Sigmoid colon (tissue), 6 donors: ENCODE measurements at regions not wholly inside any gene's neighbourhood (a gene's known extent, or its start where the extent isn't known, plus 50 kb on each side); places are given as distances from the start of the nearest gene placed in this dataset.

Source experiments
- DNase-seq: peaks from one replicate; pipeline ENCODE4 v3.0.0-alpha.2; 2019
- H3K27ac ChIP-seq, 4 donors: fragments of 200-600 bp; sonication (generic); one replicate each; pipeline ENCODE4 v1.5.1; 2016 to 2019; ENCODE audit warnings: mild to moderate bottlenecking in 1 of 4
- H3K27me3 ChIP-seq, 3 donors: fragments of 200-600 bp; sonication (generic); one replicate each; pipeline ENCODE4 v1.5.1; 2019; ENCODE audit warnings: mild to moderate bottlenecking in 1 of 3
- H3K36me3 ChIP-seq, 4 donors: fragments of 200-600 bp; sonication (generic); one replicate each; pipeline ENCODE4 v1.5.1; 2016 to 2019
- H3K4me1 ChIP-seq, 4 donors: fragments of 200-600 bp; sonication (generic); one replicate each; pipeline ENCODE4 v1.5.1; 2017 to 2019
- H3K4me3 ChIP-seq, 4 donors: fragments of 200-600 bp; sonication (generic); one replicate each; pipeline ENCODE4 v1.5.1; 2017 to 2019; ENCODE audit warnings: mild to moderate bottlenecking in 2 of 4, moderate library complexity in 1 of 4
- H3K9me3 ChIP-seq, 4 donors: fragments of 200-600 bp in 3 of 4; sonication (generic) in 3 of 4; one replicate each; pipeline versions ENCODE4 v1.5.1 to v1.6.1; 2013 to 2019
- CTCF ChIP-seq, 4 experiments: fragments of 450-650 bp in 3 of 4; fragments of 200-600 bp in 1 of 4; IDR thresholded peaks; one replicate each; pipeline ENCODE4 v1.5.1; 2016 to 2019; ENCODE audit warnings: antibody characterized with exemption in 4 of 4, mild to moderate bottlenecking in 3 of 4, moderate library complexity in 2 of 4
- EP300 ChIP-seq, 4 donors: sonication (generic); formaldehyde crosslinking; IDR thresholded peaks; one replicate each; pipeline ENCODE4 v1.6.1; 2017; ENCODE audit warnings: antibody characterized with exemption in 4 of 4
- POLR2A ChIP-seq, 2 donors: fragments of 450-650 bp; IDR thresholded peaks; one replicate each; pipeline ENCODE4 v1.6.1; 2016; ENCODE audit warnings: antibody characterized with exemption in 2 of 2, mild to moderate bottlenecking in 2 of 2, moderate library complexity in 2 of 2
- POLR2AphosphoS5 ChIP-seq, 4 donors: sonication (generic); formaldehyde crosslinking; IDR thresholded peaks; one replicate each; pipeline ENCODE4 v1.6.1; 2017; ENCODE audit warnings: antibody characterized with exemption in 4 of 4
- WGBS, 2 donors: extraction: QIAGEN DNeasy Blood & Tissue Kit; methylation state at CpG; one replicate each; pipeline ENCODE4 v1.1.7; 2013; 5-methylcytosine and 5-hydroxymethylcytosine counted together
- intact Hi-C: fragments of 100-400 bp; cut with DNase I; formaldehyde crosslinking; loops from one replicate; pipeline ENCODE4 v1.15.1; 2023
- donor health status: healthy with polysubstance abuse.
- donor health status: healthy.

GRCh38 chr18:30514059-30514458 is 528.5 kb downstream of the DSC3 start:
- Histone ChIP-seq H3K36me3 (no peaks in the 10 kb centered on the region), H3K4me3 (no peak overlapping the region), H3K27me3 (no peaks in the 10 kb centered on the region), H3K4me1 (no peaks in the 10 kb centered on the region), H3K27ac (no peak overlapping the region), H3K9me3 (no peaks in the 10 kb centered on the region)
- no peak for TF ChIP-seq POLR2AphosphoS5 (IDR thresholded peaks at IDR 0.05)
- intact Hi-C loops: no loop called here
- no peak for DNase-seq
- WGBS, 2 donors: 16 to 37% methylated on average over 2 of the region's 2 CpGs

DNA sequence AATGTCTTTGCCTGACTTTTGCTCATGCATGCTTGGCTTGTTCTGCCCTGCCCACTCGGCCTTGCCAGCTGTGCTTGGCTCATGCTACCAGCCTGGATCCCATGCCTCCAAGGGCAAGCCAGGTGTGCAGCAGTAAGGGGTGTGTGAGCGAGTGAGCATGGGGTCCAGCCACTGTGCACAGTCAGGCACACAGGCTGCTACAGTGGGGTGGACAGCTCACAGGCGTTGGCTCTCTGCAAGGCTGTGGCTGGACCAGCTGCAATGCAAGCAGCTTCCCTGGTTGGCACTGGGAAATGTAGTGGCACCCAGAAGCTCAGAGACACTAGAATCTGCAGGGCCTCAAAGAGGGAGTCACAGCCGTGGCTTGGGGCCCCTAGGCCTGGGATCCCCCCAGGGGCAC is 529.7 kb downstream of the DSC3 start:
- H3K27me3 ChIP-seq: no peaks in the 10 kb centered on the region
- no peak overlapping the region for H3K4me3 ChIP-seq
- TF ChIP-seq POLR2A (IDR thresholded peaks at IDR 0.05) (no peak), EP300 (IDR thresholded peaks at IDR 0.05) (no peak), CTCF (IDR thresholded peaks at IDR 0.05) (no peak), POLR2AphosphoS5 (IDR thresholded peaks at IDR 0.05) (no peak)
- no peaks in the 10 kb centered on the region for H3K36me3 ChIP-seq
- H3K9me3 ChIP-seq: no peaks in the 10 kb centered on the region
- H3K27ac ChIP-seq: no peak overlapping the region
- no peaks in the 10 kb centered on the region for H3K4me1 ChIP-seq
- intact Hi-C loops: no loop called here
- WGBS, 2 donors: 60 to 70% methylated on average over 4 of the region's 4 CpGs
- DNase-seq: no peak

DNA sequence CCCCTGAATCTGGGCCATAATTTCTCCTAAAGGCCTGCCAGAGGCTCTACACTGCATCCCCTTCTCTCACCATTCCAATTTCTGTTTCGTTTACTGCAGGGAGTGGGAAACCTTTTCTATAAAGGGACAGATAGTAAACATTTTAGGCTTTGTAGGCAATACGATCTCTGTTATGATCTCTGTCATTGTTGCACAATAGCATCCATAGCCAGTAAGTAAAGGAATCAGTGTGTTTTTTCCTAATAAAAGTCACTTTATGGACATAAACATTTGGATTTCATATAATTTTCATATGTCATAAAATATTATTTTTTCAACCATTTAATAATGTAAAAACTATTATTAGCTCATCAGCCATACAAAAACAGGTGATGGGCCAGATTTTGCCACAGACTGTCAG is 531.7 kb downstream of the DSC3 start:
- intact Hi-C loops: no loop called here
- H3K4me3 ChIP-seq: no peak overlapping the region
- DNase-seq: no peak
- no peak overlapping the region for H3K27ac ChIP-seq
- no peaks in the 10 kb centered on the region for H3K9me3 ChIP-seq
- no peaks in the 10 kb centered on the region for H3K27me3 ChIP-seq
- no peaks in the 10 kb centered on the region for H3K4me1 ChIP-seq
- WGBS, 2 donors: 41 to 74% methylated on average over 2 of the region's 2 CpGs
- H3K36me3 ChIP-seq: no peaks in the 10 kb centered on the region
- TF ChIP-seq POLR2AphosphoS5 (IDR thresholded peaks at IDR 0.05): no peak
- TF ChIP-seq CTCF (IDR thresholded peaks at IDR 0.05): no peak
- no peak for TF ChIP-seq EP300 (IDR thresholded peaks at IDR 0.05)
- no peak for TF ChIP-seq POLR2A (IDR thresholded peaks at IDR 0.05)

- H3K4me1 ChIP-seq: no peaks in the 10 kb centered on the region
- DNase-seq: no peak
- 71 to 76% methylated on average over 3 of the region's 3 CpGs for WGBS, 2 donors
- H3K4me3 ChIP-seq: no peak overlapping the region
- no peaks in the 10 kb centered on the region for H3K9me3 ChIP-seq
- intact Hi-C loops: no loop called here
- TF ChIP-seq CTCF (IDR thresholded peaks at IDR 0.05) (no peak), POLR2A (IDR thresholded peaks at IDR 0.05) (no peak), EP300 (IDR thresholded peaks at IDR 0.05) (no peak), POLR2AphosphoS5 (IDR thresholded peaks at IDR 0.05) (no peak)
- no peaks in the 10 kb centered on the region for H3K27me3 ChIP-seq
- no peaks in the 10 kb centered on the region for H3K36me3 ChIP-seq
- H3K27ac ChIP-seq: no peak overlapping the region
Observed at GRCh38 chr18:30501594-30501993, 540.9 kb downstream of the DSC3 start.

GRCh38 chr18:30500240-30500945 is 542.1 kb downstream of the DSC3 start:
- no peaks in the 10 kb centered on the region for H3K36me3 ChIP-seq
- no peaks in the 10 kb centered on the region for H3K4me1 ChIP-seq
- DNase-seq: no peak
- H3K4me3 ChIP-seq: no peak overlapping the region
- no peaks in the 10 kb centered on the region for H3K9me3 ChIP-seq
- 84 to 89% methylated on average over 4 of the region's 4 CpGs for WGBS, 2 donors
- no peak overlapping the region for H3K27ac ChIP-seq
- intact Hi-C loops: no loop called here
- H3K27me3 ChIP-seq: no peaks in the 10 kb centered on the region
- TF ChIP-seq POLR2AphosphoS5 (IDR thresholded peaks at IDR 0.05): no peak
- TF ChIP-seq POLR2A (IDR thresholded peaks at IDR 0.05): no peak

- no peaks in the 10 kb centered on the region for H3K27me3 ChIP-seq
- no peaks in the 10 kb centered on the region for H3K4me1 ChIP-seq
- no peaks in the 10 kb centered on the region for H3K9me3 ChIP-seq
- TF ChIP-seq CTCF (IDR thresholded peaks at IDR 0.05): no peak
- no peak for TF ChIP-seq POLR2A (IDR thresholded peaks at IDR 0.05)
- TF ChIP-seq EP300 (IDR thresholded peaks at IDR 0.05): no peak
- no peak for TF ChIP-seq POLR2AphosphoS5 (IDR thresholded peaks at IDR 0.05)
- intact Hi-C loops: no loop called here
- no peak overlapping the region for H3K27ac ChIP-seq
- no peak overlapping the region for H3K4me3 ChIP-seq
- no peak for DNase-seq
- H3K36me3 ChIP-seq: no peaks in the 10 kb centered on the region
- WGBS, 2 donors: 82 to 92% methylated on average over 2 of the region's 2 CpGs
Observed at GRCh38 chr18:30499721-30500120, 542.8 kb downstream of the DSC3 start.
